Trophoblast cell (in vitro differentiated cells and primary cell): ENCODE measurements at regions not wholly inside any gene's neighbourhood (a gene's known extent, or its start where the extent isn't known, plus 50 kb on each side); places are given as distances from the start of the nearest gene placed in this dataset.

Experiments used
- DNase-seq, 2 donors: peaks; one replicate each; pipeline ENCODE4 v3.0.0-alpha.2; 2016
- H2AFZ ChIP-seq: 2 replicates; pipeline ENCODE4 v1.6.1; 2013; ENCODE audit warnings: low read length, moderate library complexity, mild to moderate bottlenecking; ENCODE audit not compliant: insufficient read depth, poor library complexity
- H2AK5ac ChIP-seq: 2 replicates; pipeline ENCODE4 v1.6.1; 2013; ENCODE audit warnings: mild to moderate bottlenecking, low read length
- H2BK120ac ChIP-seq: 2 replicates; pipeline ENCODE4 v1.6.1; 2013; ENCODE audit warnings: low read length, mild to moderate bottlenecking, moderate library complexity; ENCODE audit not compliant: insufficient read depth, poor library complexity
- H2BK12ac ChIP-seq: 2 replicates; pipeline ENCODE4 v1.6.1; 2013; ENCODE audit warnings: mild to moderate bottlenecking, low read length, moderate library complexity
- H2BK5ac ChIP-seq: 2 replicates; pipeline ENCODE4 v1.6.1; 2013; ENCODE audit warnings: low read length, low read depth, moderate library complexity, mild to moderate bottlenecking; ENCODE audit not compliant: poor library complexity
- H3K14ac ChIP-seq: 2 replicates; pipeline ENCODE4 v1.6.1; 2013; ENCODE audit warnings: mild to moderate bottlenecking, low read length
- H3K18ac ChIP-seq: 2 replicates; pipeline ENCODE4 v1.6.1; 2013; ENCODE audit warnings: mild to moderate bottlenecking, low read length
- H3K23ac ChIP-seq: 2 replicates; pipeline ENCODE4 v1.6.1; 2013; ENCODE audit warnings: low read length
- H3K27ac ChIP-seq: 2 replicates; pipeline ENCODE4 v1.5.1; 2013; ENCODE audit warnings: low read depth, mild to moderate bottlenecking, inconsistent platforms, low read length, moderate library complexity
- H3K27me3 ChIP-seq: 2 replicates; pipeline ENCODE4 v1.6.1; 2013; ENCODE audit warnings: inconsistent platforms, mild to moderate bottlenecking, low read length, moderate library complexity; ENCODE audit not compliant: insufficient read depth
- H3K36me3 ChIP-seq, 2 experiments: 1 replicate in 1 of 2; 2 replicates in 1 of 2; pipeline ENCODE4 v1.6.1; 2013; ENCODE audit warnings: low read length in 2 of 2, mild to moderate bottlenecking in 2 of 2, moderate library complexity in 1 of 2; ENCODE audit not compliant: insufficient read depth in 2 of 2, control insufficient read depth in 1 of 2
- H3K4ac ChIP-seq: 2 replicates; pipeline ENCODE4 v1.6.1; 2013; ENCODE audit warnings: low read depth, mild to moderate bottlenecking, low read length, moderate library complexity
- H3K4me1 ChIP-seq, 2 experiments: 1 replicate in 1 of 2; 2 replicates in 1 of 2; pipeline ENCODE4 v1.6.1; 2013; ENCODE audit warnings: low read length in 2 of 2, mild to moderate bottlenecking in 2 of 2, moderate library complexity in 1 of 2; ENCODE audit not compliant: insufficient read depth in 2 of 2, control insufficient read depth in 1 of 2
- H3K4me2 ChIP-seq: 2 replicates; pipeline ENCODE4 v1.6.1; 2013; ENCODE audit warnings: inconsistent platforms, mild to moderate bottlenecking, low read length, moderate library complexity
- H3K4me3 ChIP-seq: 2 replicates; pipeline ENCODE4 v1.5.1; 2013; ENCODE audit warnings: mild to moderate bottlenecking, low read depth, low read length, inconsistent platforms
- H3K79me1 ChIP-seq: one replicate; pipeline ENCODE4 v1.6.1; 2013; ENCODE audit warnings: low read length
- H3K79me2 ChIP-seq: 2 replicates; pipeline ENCODE4 v1.6.1; 2013; ENCODE audit warnings: low read length, mild to moderate bottlenecking; ENCODE audit not compliant: control insufficient read depth, insufficient read depth, poor library complexity
- H3K9ac ChIP-seq: 2 replicates; pipeline ENCODE4 v1.6.1; 2013; ENCODE audit warnings: mild to moderate bottlenecking, low read length
- H3K9me3 ChIP-seq: 2 replicates; pipeline ENCODE4 v1.6.1; 2013; ENCODE audit warnings: low read depth, mild to moderate bottlenecking, control low read depth, inconsistent platforms, low read length; ENCODE audit not compliant: insufficient read depth
- H4K12ac ChIP-seq: 2 replicates; pipeline ENCODE4 v1.6.1; 2013; ENCODE audit warnings: low read depth, mild to moderate bottlenecking, low read length, moderate library complexity
- H4K8ac ChIP-seq: 2 replicates; pipeline ENCODE4 v1.6.1; 2013; ENCODE audit warnings: low read depth, mild to moderate bottlenecking, low read length, moderate library complexity
- H4K91ac ChIP-seq: one replicate; pipeline ENCODE4 v1.6.1; 2013; ENCODE audit warnings: low read depth, mild to moderate bottlenecking, low read length, moderate library complexity
- WGBS: extraction: QIAGEN DNeasy Blood & Tissue Kit; methylation state at CpG from one replicate; pipeline ENCODE4 v1.1.7; 2013; ENCODE audit warnings: missing lambda C conversion rate; ENCODE audit not compliant: insufficient read length, insufficient coverage; ENCODE audit errors: extremely low coverage; 5-methylcytosine and 5-hydroxymethylcytosine counted together

DNA sequence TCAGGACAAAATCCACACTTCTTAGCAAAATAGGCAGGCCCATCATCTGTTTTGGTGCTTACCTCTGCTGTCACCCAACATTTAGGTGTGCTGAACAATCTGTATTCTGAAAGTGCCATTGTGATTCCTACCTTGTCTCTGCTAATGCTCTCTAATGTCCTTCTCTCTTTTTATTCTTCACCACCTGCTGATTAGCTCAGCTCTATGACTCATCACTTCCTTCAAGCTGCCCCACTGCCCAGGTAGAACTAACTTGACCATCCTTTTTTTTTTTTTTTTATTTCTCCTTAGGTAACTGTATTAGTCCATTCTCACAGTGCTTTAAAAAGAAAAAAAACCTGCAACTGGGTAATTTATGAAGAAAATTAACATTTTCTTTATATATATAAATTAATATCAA is 478.7 kb upstream of the POU3F3 start:
- no peak overlapping the region for H2AFZ ChIP-seq
- H4K8ac ChIP-seq = no peak overlapping the region
- H2BK12ac ChIP-seq = no peak overlapping the region
- no peak overlapping the region for H3K4me3 ChIP-seq
- H3K4me2 ChIP-seq = no peak overlapping the region
- no peak overlapping the region for H2BK120ac ChIP-seq
- peaks cover 2% of the 10 kb centered on the region for H3K79me1 ChIP-seq
- H3K18ac ChIP-seq = no peak overlapping the region
- no peak overlapping the region for H2AK5ac ChIP-seq
- H3K27me3 ChIP-seq = no peaks in the 10 kb centered on the region
- H3K9ac ChIP-seq = no peak overlapping the region
- H3K23ac ChIP-seq = no peak overlapping the region
- H3K4ac ChIP-seq = no peak overlapping the region
- peaks cover 2% of the 10 kb centered on the region for H3K9me3 ChIP-seq
- no peak overlapping the region for H4K12ac ChIP-seq
- no peak for DNase-seq
- H3K27ac ChIP-seq = no peak overlapping the region
- H2BK5ac ChIP-seq = no peak overlapping the region
- no peak overlapping the region for H4K91ac ChIP-seq
- H3K14ac ChIP-seq = no peak overlapping the region
- no peaks in the 10 kb centered on the region for H3K36me3 ChIP-seq
- no peaks in the 10 kb centered on the region for H3K4me1 ChIP-seq
- no peaks in the 10 kb centered on the region for H3K79me2 ChIP-seq

DNA sequence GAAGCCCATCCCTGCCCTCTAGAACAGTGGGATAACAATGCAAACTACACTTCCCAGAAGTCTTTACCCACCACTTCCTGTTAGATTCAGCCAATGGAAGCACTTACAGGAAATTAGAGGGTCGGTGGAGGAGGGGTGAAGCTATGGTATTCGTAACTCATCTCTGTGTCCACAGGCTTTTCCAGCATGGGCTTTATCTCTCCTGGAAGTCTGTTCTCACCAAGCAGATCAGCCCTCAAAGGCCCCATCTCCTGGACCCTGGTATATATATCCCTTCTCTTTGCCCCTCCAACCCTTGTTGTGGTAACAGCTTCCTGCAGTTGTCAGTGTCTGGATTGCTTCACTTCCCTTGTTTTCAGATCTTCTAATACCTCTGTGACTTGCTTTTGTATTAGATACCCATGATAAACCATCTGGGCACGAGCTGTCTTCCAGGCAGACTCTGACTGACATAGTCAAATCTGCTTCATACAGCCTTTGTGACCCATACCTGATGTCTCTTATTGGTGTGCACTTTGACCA is 475.0 kb upstream of the POU3F3 start:
- Histone ChIP-seq H2AK5ac (no peak overlapping the region), H3K18ac (no peak overlapping the region), H3K79me2 (no peaks in the 10 kb centered on the region), H4K12ac (peak overlapping the region; percentile 75), H3K36me3 (no peaks in the 10 kb centered on the region), H2BK5ac (no peak overlapping the region), H4K91ac (peak overlapping the region; percentile 29), H3K9me3 (peaks cover 2% of the 10 kb centered on the region), H2AFZ (peak overlapping the region; percentile 63), H4K8ac (peak overlapping the region; percentile 82), H3K4me1 (no peaks in the 10 kb centered on the region), H3K27me3 (no peaks in the 10 kb centered on the region), H2BK120ac (no peak overlapping the region), H2BK12ac (no peak overlapping the region), H3K14ac (no peak overlapping the region), H3K9ac (no peak overlapping the region), H3K27ac (no peak overlapping the region), H3K4me2 (peak overlapping the region; percentile 62), H3K4ac (no peak overlapping the region), H3K79me1 (peaks cover 2% of the 10 kb centered on the region), H3K4me3 (peak overlapping the region; percentile 33), H3K23ac (no peak overlapping the region)
- WGBS = no CpG with 5 or more reads among the region's 3 CpGs
- no peak for DNase-seq

DNA sequence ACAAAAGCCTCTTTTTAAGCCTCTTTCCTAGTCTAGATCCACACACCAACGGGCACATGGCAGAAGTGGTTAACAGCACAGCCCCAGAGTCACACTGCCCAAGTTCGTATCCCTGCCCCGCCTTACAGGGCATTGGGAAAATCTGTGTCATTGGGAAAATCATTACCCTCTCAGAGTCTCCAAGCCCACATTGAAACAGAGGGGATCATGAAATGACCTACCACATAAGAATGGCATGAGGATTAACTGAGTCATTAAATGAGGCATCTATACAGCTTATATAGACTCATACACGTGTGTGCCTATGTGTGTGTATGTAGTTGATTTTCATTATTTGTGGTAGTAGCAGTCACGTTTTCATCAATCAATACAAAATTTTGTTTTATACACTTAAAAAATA is 469.0 kb upstream of the POU3F3 start:
- Histone ChIP-seq H3K9me3 (peaks cover 2% of the 10 kb centered on the region), H3K79me2 (no peaks in the 10 kb centered on the region), H4K12ac (no peak overlapping the region), H3K14ac (no peak overlapping the region), H2AK5ac (no peak overlapping the region), H3K4ac (no peak overlapping the region), H3K4me3 (no peak overlapping the region), H2BK5ac (no peak overlapping the region), H2BK12ac (no peak overlapping the region), H3K36me3 (no peaks in the 10 kb centered on the region), H3K23ac (no peak overlapping the region), H3K9ac (no peak overlapping the region), H4K8ac (no peak overlapping the region), H3K27ac (no peak overlapping the region), H2BK120ac (no peak overlapping the region), H4K91ac (no peak overlapping the region), H3K18ac (no peak overlapping the region), H3K79me1 (no peaks in the 10 kb centered on the region), H3K4me2 (no peak overlapping the region), H2AFZ (no peak overlapping the region), H3K27me3 (no peaks in the 10 kb centered on the region), H3K4me1 (no peaks in the 10 kb centered on the region)
- WGBS = no CpG with 5 or more reads among the region's 5 CpGs
- DNase-seq = no peak

DNA sequence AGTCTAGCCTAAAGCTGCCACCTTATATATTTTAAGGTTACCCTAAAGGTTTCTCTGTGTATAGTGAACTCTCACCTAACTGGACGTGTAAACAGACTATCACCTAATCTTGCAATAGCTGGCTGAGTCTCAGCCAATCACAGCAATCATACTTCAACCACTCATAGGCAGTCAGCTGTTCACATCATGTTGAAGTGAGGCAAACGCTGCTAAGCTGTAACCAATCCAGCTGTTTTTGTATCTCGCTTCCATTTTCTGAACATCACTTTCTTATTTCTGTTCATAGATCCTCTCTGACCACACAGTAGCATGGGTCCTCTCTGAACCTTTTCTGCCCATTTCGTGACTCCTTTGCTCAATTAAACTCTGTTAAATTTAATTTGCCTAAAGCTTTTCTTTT is 468.2 kb upstream of the POU3F3 start:
- no peaks in the 10 kb centered on the region for H3K9me3 ChIP-seq
- no peak overlapping the region for H3K18ac ChIP-seq
- no peak overlapping the region for H3K4me2 ChIP-seq
- no peak overlapping the region for H2BK5ac ChIP-seq
- H4K91ac ChIP-seq = no peak overlapping the region
- H3K14ac ChIP-seq = no peak overlapping the region
- no peak overlapping the region for H3K4ac ChIP-seq
- no peak for DNase-seq
- H3K27ac ChIP-seq = no peak overlapping the region
- no peak overlapping the region for H3K4me3 ChIP-seq
- H2AK5ac ChIP-seq = no peak overlapping the region
- no peaks in the 10 kb centered on the region for H3K27me3 ChIP-seq
- no peaks in the 10 kb centered on the region for H3K36me3 ChIP-seq
- H2BK120ac ChIP-seq = no peak overlapping the region
- H2AFZ ChIP-seq = no peak overlapping the region
- no peaks in the 10 kb centered on the region for H3K79me2 ChIP-seq
- H2BK12ac ChIP-seq = no peak overlapping the region
- H3K9ac ChIP-seq = no peak overlapping the region
- H3K4me1 ChIP-seq = no peaks in the 10 kb centered on the region
- WGBS = no CpG with 5 or more reads among the region's 4 CpGs
- no peak overlapping the region for H4K8ac ChIP-seq
- no peak overlapping the region for H4K12ac ChIP-seq
- H3K79me1 ChIP-seq = no peaks in the 10 kb centered on the region
- no peak overlapping the region for H3K23ac ChIP-seq
